GM19372 (cell line): ENCODE measurements at regions not wholly inside any gene's neighbourhood (a gene's known extent, or its start where the extent isn't known, plus 50 kb on each side); places are given as distances from the start of the nearest gene placed in this dataset.

Experiments used
- ATAC-seq: cut with Tn5 transposase; IDR thresholded peaks from one replicate; pipeline ENCODE4 v1.9.1; 2021; ENCODE audit warnings: mild to moderate bottlenecking, low read depth, moderate library complexity; ENCODE audit not compliant: unreplicated experiment

DNA sequence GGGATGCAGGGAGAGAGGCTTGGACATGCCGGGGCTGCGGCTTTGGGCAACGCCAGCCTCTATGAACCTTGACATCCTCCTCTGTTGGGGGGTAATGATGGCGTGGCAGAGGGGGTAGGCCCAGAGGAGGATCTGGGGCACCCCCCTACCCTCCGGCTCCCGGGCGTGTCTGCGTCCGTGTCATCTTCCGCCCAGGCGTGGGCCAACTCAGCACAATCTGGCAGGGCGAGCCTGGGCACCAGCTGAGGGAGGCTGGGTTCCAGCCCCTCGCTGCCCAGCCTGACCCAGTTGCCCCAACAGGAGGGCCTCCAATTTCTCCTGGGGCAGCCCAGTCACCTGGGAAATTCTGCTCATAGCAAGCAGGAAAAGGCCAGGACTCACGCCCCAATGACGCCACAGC, 62.9 kb upstream of the IL17B start:
- ATAC-seq = no peak

DNA sequence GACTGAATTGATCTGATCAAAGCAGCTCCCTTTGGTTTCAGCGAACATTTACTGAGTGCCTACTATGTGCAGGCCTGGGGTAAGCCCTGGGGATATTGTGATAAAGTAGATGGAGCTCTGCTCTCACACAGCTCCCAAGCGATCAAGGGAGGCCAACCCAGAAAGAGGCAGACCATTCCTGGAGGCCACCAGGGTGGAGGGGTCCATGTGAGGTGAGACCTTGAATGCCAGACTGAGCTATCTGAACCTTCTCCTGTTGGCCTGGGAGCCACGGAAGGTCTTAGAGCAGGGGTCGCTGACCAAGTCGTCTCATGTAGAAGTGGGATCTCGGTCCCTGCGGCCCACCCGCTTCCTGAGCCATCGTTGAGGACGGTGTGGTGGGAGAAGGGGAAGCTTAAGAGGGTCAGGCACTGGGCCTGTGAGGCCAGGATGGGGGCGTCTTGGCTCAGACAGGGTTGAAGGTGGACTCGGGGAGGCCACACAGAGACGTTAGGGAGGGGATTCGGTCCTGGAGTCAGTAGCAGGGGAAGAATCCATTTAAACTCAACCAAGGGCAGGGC, 62.2 kb upstream of the IL17B start:
- no peak for ATAC-seq

DNA sequence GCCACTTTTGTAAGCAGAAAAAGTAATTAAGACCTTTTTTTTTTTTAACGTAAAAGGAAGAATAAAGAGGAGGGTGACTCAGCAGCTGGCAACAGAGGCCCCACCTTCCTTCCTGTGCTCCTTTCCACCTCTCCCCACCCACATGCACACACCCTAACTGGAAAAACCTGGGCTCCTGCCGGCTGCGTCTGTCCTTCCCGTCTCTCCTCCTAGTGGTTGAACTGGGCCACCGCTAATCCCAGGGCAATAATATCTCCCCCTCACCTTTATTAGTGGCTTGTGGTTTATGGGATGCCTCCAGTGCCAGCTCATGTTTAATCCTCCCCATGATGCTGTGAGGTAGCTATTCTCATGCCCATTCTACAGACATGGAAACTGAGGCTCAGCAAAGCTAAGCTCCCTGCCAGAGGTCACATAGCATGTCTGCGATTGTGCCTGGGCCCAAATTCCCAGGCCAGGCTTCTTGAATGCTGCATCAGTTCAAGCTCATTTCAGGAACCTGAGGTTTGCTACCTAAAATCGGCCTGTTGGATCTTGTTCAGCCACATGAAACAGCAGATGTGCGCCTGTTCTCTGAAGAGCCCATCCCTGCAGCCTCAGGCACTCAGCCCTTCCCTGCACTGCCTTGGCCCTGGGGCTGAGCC, 60.9 kb upstream of the IL17B start:
- no peak for ATAC-seq

- ATAC-seq = no peak
These were observed 59.6 kb upstream of the IL17B start for GRCh38 chr5:149438711-149439132.

GRCh38 chr5:149438281-149438680, 59.2 kb upstream of the IL17B start:
- ATAC-seq = no peak

DNA sequence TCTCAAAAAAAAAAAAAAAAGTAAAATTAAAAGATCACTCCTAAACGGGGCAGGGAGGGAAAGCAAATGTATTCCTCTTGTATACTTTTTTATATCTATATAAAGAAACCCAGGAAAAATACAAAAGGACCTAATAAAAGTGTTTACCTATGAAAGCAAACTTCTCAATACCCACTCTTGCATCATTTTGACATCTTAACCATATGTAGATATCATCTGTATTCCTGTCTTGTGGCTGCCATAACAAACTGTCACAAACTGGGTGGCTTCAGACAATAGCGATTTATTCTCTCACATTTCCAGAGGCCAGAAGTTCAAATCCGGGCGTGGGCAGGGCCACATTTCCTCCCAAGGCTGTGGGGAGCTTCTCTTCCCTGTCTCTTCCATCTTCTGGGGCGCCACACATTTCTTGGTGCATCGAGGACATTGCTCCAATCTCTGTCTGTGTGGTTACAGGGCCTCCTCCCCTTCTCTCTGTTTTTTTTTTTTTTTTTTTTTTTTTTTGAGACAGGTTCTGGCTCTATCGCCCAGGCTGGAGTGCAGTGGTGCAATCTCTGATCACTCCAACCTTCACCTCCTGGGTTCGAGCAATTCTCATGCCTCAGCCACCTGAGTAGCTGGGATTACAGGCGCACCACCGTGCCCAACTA, 58.4 kb upstream of the IL17B start:
- ATAC-seq = no peak

DNA sequence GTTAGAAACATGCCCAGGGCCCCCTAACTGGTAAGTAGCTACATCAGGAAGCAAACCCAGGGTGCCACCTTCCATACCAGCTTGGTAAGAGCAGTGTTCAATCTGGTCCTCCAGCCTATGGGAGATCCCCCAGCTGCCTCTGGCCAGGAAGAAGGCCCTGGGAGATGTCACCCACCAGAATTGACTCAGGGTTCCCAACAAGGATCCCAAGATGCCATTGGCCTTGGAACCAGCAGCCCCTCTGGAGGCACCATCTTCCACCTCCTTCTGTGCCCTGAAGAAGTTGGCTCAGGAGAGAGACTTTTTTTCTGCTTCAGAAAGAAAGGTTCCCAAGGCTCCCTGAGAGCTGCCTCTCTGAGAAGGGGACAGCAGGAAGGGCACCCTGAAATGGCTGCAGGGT, 56.6 kb upstream of the IL17B start:
- ATAC-seq = no peak

DNA sequence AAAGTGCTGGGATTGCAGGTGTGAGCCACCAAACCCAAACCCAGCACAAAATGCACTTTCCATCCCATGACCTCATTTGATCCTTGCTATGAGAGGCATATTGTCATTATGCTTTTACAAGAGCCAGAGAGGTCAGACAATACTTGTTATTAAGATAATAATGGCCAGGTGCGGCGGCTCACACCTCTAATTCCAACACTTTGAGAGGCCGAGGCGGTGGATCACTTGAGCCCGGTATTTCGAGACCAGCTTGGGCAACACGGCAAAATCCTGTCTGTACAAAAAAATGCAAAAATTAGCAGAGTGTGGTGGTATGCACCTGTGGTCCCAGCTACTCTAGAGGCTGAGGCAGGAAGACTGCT, 55.9 kb upstream of the IL17B start:
- ATAC-seq = no peak

- ATAC-seq = no peak
These were observed 55.3 kb upstream of the IL17B start for GRCh38 chr5:149434162-149435014.

DNA sequence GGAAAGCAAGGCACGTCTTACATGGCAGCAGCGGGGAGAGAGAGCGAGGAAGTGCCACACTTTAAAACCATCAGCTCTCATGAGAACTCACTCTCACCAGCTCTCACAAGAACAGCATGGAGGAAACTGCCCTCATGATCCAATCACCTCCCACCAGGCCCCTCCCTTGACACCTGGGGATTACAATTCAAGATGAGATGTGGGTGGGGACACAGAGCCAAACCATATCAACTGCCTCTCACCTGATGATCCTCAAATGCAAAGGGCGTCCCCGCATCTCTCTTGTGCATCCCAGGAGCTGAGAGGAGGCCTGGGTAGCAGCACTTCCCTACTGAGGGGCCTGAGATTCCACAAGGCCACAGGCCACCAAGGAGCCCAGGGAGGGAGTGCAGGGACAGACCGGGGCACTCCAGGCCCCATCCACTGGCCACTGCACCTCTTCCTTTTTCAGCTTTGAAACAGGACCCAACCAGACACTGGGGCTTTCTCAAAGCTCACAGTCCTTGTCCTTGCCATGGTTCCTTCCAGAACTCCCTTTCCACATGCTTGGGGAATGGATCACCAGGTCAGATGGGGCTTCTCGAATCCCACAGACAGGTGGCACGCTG, 54.5 kb upstream of the IL17B start:
- ATAC-seq = no peak

- ATAC-seq = no peak
These were observed 53.9 kb upstream of the IL17B start for GRCh38 chr5:149432911-149433401.

- ATAC-seq = no peak
These were observed 53.3 kb upstream of the IL17B start for GRCh38 chr5:149432376-149432775.

GRCh38 chr5:149429839-149430721, 51.0 kb upstream of the IL17B start:
- ATAC-seq = peak; percentile 59
